ENCODE measurements at regions not wholly inside any gene's neighbourhood (a gene's known extent, or its start where the extent isn't known, plus 50 kb on each side); places are given as distances from the start of the nearest gene placed in this dataset.
A peak's percentile ranks its signal among the peaks of the same experiment; 100 is the strongest.

- no peaks in the 10 kb centered on the region for H3K36me3 ChIP-seq
- peak overlapping the region in 4 of 12 donors; percentile 7 to 19 (median 12) for H3K4me3 ChIP-seq
- peak in 4 of 5 donors; percentile 42 to 50 (median 48) for DNase-seq
- no peaks in the 10 kb centered on the region for H3K27me3 ChIP-seq
- TF ChIP-seq POLR2A (IDR thresholded peaks at IDR 0.05) (no peak), CTCF (IDR thresholded peaks at IDR 0.05) (no peak)
- peaks cover 0 to 33% (median 9%) of the 10 kb centered on the region in 12 donors for H3K4me1 ChIP-seq
- no peaks in the 10 kb centered on the region for H3K9me3 ChIP-seq
- 24 to 31% (median 28%) methylated on average over 10 of the region's 10 CpGs for WGBS, 4 donors
- H3K27ac ChIP-seq, result peak overlapping the region in 2 of 12 donors; percentile 38 to 50
- ATAC-seq, result peak; percentile 67 to 86 (median 74)
- intact Hi-C loops (cut with DNase I), result no loop called here
Measured at GRCh38 chr4:78720994-78721677, 55.0 kb upstream of the BMP2K start.

GRCh38 chr4:78721747-78722146 lies 54.4 kb upstream of the BMP2K start:
- no peak for ATAC-seq
- TF ChIP-seq POLR2A (IDR thresholded peaks at IDR 0.05), result no peak
- no peak for TF ChIP-seq CTCF (IDR thresholded peaks at IDR 0.05)
- DNase-seq, result no peak
- intact Hi-C loops (cut with DNase I), result no loop called here
- H3K4me1 ChIP-seq, result peaks cover 0 to 33% (median 9%) of the 10 kb centered on the region in 12 donors
- 70 to 87% (median 74%) methylated on average over 4 of the region's 4 CpGs for WGBS, 4 donors
- no peak overlapping the region for H3K4me3 ChIP-seq
- H3K27ac ChIP-seq, result peak overlapping the region in 2 of 12 donors; percentile 2 to 50
- H3K27me3 ChIP-seq, result no peaks in the 10 kb centered on the region
- H3K9me3 ChIP-seq, result no peaks in the 10 kb centered on the region
- no peaks in the 10 kb centered on the region for H3K36me3 ChIP-seq

GRCh38 chr4:78722320-78722719 lies 53.8 kb upstream of the BMP2K start:
- Histone ChIP-seq H3K27me3 (no peaks in the 10 kb centered on the region), H3K9me3 (no peaks in the 10 kb centered on the region), H3K36me3 (no peaks in the 10 kb centered on the region), H3K4me3 (no peak overlapping the region), H3K27ac (peak overlapping the region in 2 of 12 donors; percentile 2 to 50), H3K4me1 (peaks cover 0 to 33% (median 9%) of the 10 kb centered on the region in 12 donors)
- TF ChIP-seq CTCF (IDR thresholded peaks at IDR 0.05) (no peak), POLR2A (IDR thresholded peaks at IDR 0.05) (no peak)
- DNase-seq (no peak), ATAC-seq (no peak)
- intact Hi-C loops (cut with DNase I), result no loop called here
- WGBS, 4 donors, result 54 to 70% (median 68%) methylated on average over 5 of the region's 5 CpGs

GRCh38 chr4:78722878-78723277 lies 53.3 kb upstream of the BMP2K start:
- ATAC-seq, result no peak
- TF ChIP-seq CTCF (IDR thresholded peaks at IDR 0.05), result no peak
- TF ChIP-seq POLR2A (IDR thresholded peaks at IDR 0.05), result no peak
- peak overlapping the region in 2 of 12 donors; percentile 2 to 50 for H3K27ac ChIP-seq
- no peak for DNase-seq
- intact Hi-C loops (cut with DNase I), result no loop called here
- no peak overlapping the region for H3K4me3 ChIP-seq
- H3K4me1 ChIP-seq, result peaks cover 0 to 33% (median 9%) of the 10 kb centered on the region in 12 donors
- H3K36me3 ChIP-seq, result no peaks in the 10 kb centered on the region
- no peaks in the 10 kb centered on the region for H3K9me3 ChIP-seq
- no peaks in the 10 kb centered on the region for H3K27me3 ChIP-seq
